HG02885 (cell line): ENCODE measurements at regions not wholly inside any gene's neighbourhood (a gene's known extent, or its start where the extent isn't known, plus 50 kb on each side); places are given as distances from the start of the nearest gene placed in this dataset.
A peak's percentile ranks its signal among the peaks of the same experiment; 100 is the strongest.
"Not testable (repeated sequence)": the region's sequence is repeated elsewhere in the genome, so short reads cannot be mapped to it uniquely, and the experiment has no call there.

Source experiments
- ATAC-seq: cut with Tn5 transposase; IDR thresholded peaks from one replicate; pipeline ENCODE4 v1.9.1; 2021; ENCODE audit warnings: mild to moderate bottlenecking; ENCODE audit not compliant: unreplicated experiment, poor library complexity

- no peak for ATAC-seq
These were observed 189.0 kb upstream of the ANXA10 start for GRCh38 chr4:167903291-167903721.

- no peak for ATAC-seq
These were observed 185.5 kb upstream of the ANXA10 start for GRCh38 chr4:167906851-167907250.

GRCh38 chr4:167908816-167909215 is 183.5 kb upstream of the ANXA10 start:
- no peak for ATAC-seq

DNA sequence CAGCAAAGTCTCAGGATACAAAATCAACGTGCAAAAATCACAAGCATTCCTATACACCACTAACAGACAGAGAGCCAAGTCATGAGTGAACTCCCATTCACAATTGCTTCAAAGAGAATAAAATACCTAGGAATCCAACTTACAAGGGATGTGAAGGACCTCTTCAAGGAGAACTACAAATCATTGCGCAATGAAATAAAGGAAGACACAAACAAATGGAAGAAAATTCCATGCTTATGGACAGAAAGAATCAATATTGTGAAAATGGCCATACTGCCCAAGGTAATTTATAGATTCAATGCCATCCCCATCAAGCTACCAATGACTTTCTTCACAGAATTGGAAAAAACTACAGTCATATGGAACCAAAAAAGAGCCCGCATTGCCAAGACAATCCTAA is 179.8 kb upstream of the ANXA10 start:
- ATAC-seq = not testable (repeated sequence)

GRCh38 chr4:167918077-167918476 is 174.3 kb upstream of the ANXA10 start:
- ATAC-seq = no peak

DNA sequence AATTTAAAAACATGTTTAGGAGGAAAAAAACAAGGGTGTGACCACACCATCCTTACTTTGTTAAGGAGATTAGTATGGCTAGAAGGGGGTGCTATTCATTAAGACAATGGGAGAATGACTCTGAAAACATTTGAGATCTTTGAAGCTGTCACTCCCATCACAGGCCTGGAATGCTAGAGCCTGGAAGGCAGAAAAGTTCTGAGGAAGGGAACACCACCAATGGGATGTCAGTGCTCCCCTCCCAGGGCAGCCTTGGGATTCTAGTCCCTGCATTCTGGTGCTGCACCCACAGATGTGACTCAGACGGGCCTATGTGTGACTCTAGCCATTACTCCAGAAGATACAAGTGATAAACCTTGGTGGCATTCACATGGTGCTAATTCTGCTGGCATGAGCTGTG is 162.2 kb upstream of the ANXA10 start:
- ATAC-seq = no peak

- no peak for ATAC-seq
These were observed 158.1 kb upstream of the ANXA10 start for GRCh38 chr4:167934216-167934615.

GRCh38 chr4:167939863-167940616 is 152.3 kb upstream of the ANXA10 start:
- no peak for ATAC-seq

GRCh38 chr4:167943872-167944505 is 148.3 kb upstream of the ANXA10 start:
- ATAC-seq = peak; percentile 53

- ATAC-seq = no peak
These were observed 147.6 kb upstream of the ANXA10 start for GRCh38 chr4:167944721-167945120.

DNA sequence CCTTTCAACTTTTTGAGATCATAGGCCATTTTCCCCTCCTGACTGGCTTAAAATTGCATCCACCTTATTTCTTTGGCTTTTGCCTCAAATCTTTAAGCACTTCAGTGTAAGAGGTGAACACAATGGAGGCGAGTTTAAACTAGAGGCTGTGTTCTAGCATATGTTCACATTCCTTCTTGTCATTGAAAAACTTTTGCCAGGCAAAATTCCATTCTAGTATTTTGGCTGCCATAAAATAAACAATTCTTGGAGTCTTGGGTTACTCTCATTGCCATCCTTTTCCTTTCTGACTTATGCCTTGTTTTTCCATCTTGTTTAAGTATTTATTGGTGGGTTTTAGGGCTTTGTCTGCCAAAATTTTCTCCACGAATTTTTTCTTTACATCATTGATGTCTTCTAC is 137.3 kb upstream of the ANXA10 start:
- ATAC-seq = no peak

DNA sequence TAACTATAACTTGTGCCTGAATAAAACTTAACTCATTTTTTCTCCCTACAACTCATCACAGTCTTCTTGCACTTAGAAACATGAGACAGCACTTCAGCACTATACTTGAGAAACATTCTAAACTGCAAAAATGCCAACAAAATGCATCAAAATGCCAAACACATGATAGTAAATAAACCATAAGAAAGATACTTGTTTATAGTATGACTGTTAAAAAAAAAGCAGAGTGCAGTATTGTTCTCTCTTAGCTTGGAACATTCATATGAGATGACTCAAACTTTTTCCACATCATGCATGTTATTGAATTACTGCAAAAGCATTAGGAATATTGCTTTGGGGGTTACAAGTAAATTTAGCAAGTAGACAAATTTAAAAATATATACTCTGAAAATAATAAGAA is 135.7 kb upstream of the ANXA10 start:
- no peak for ATAC-seq

DNA sequence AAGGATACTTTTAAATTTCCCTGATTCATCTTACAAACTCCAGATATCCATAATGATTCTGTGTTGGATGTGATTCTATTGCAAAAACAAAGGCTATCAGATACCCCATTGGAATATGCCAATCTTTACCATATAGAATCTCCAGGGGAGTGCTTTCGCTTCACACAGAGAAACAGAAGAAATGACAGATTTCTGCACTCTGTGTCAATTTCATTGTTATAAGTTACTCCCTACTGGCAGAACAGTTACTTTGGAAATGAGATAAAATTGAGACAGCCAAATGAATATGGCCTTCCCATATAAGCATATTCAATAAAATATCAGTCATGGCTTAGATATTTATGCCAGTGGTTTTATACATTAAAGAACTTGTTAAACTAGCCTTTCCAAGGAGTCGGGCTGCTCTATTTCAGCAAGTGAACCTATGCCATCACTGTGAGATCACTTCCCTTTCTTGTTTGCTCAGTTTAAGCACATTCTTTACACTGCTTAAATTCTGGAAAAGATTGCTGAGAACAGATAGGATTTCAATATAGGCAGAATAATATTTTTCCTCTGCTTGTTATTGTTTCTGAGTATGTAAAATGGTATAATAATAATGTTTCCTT is 127.5 kb upstream of the ANXA10 start:
- ATAC-seq = no peak

DNA sequence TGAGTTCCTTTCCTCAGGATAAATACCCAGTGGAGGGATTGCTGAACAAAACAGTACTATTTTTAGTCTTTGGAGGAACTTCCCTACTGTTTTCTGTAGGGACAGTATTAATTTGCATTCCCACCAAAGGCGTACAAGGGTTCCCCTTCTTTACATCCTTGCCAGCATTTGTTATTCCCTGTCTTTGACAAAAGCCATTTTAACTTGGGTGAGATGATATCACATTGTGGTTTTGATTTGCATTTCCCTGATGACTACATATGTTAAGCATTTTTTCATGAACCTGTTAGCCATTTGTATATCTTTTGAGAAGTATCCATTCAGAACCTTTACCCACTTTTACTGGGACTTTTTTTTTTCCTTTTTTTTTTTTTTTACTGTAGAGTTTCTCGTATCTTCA is 126.2 kb upstream of the ANXA10 start:
- no peak for ATAC-seq

GRCh38 chr4:167973513-167973912 is 118.8 kb upstream of the ANXA10 start:
- ATAC-seq = no peak

DNA sequence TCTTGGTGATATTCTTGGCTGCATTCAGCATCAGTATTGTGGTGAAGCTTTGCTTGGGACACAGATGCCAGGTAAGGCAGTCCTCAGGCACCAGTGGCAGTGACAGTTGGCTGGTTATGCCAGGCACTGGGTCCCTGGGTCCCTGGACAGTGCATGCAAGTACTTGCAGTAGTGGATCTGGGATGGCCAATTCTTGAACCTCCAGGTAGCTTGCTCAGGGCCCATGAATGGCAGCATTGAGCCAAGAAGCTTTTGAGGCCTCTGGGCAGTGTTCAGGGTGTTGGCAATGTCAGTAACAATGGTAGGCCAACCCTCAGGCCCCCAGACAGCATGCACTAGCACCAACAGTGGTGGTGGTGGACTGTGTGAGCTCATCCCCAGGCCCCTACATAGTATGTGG is 106.8 kb upstream of the ANXA10 start:
- no peak for ATAC-seq

DNA sequence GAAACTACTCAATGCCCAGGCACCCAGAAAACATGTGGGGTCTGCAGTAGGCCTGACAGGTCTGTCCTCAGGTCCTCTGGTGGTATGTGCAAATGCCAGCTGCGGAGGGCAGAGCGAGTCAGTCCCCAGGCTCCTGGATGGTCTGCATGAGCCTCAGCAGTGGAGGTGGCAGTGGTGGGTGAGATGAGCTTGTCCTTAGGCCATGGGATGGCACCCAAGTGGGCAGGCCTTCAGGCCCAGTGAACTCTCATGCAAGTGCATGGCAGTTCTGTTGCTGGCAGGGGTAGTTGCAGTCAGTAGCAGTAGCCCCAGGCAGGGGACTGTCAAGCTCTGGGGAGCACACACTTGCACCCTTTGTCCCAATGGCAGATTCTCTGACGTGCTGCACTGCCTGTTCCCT is 106.3 kb upstream of the ANXA10 start:
- no peak for ATAC-seq

- ATAC-seq = no peak
These were observed 105.1 kb upstream of the ANXA10 start for GRCh38 chr4:167987285-167987684.

- ATAC-seq = no peak
These were observed 102.5 kb upstream of the ANXA10 start for GRCh38 chr4:167989815-167990214.

DNA sequence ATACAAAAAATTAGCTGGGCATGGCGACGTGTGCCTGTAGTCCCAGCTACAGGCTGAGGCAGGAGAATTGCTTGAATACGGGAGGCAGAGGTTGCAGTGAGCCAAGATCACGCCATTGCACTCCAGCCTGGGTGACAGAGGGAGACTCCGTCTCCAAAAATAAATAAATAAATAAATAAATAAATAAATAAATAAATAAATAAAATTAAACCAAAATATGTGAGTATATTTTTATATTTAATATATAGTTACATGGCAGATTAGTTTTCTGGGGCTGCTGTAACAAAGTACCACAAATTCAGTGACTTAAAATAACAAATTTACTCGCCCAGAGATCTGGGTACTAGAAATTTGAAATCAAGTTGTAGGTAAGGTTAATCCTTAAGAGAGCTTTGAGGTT is 84.2 kb upstream of the ANXA10 start:
- ATAC-seq = not testable (repeated sequence)

DNA sequence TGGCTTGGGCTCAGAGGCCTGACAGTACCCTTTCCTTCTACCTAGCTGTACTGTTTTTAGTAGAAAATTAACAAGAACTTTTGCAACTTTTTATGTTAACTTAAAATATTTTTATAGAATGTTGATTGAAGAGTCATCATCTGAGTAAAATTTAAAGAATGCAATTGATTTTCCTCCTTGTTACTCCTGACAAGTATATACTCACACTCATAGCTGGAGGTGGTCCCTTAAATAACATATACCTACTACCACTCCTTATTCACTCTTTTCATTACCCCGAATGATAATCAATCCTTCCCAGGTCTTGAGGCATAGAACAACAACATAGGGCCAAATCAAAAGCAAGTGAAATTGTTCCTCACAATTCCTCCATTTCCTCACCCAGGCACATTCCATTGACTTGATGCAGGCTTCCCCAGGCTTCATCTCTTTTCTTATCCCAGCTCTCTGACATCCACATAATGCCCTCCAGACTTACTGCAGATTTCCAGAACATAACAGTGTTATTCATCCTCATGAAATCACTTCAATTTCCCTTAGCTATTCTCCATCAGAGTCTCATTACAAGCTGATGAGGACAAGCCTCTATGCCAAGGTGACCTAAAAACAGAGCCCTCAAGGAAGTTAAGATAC is 73.2 kb upstream of the ANXA10 start:
- ATAC-seq = no peak
